Suppressor macrophage (primary cell): ENCODE measurements at regions not wholly inside any gene's neighbourhood (a gene's known extent, or its start where the extent isn't known, plus 50 kb on each side); places are given as distances from the start of the nearest gene placed in this dataset.
"Not testable (repeated sequence)": the region's sequence is repeated elsewhere in the genome, so short reads cannot be mapped to it uniquely, and the experiment has no call there.

ENCODE experiments used
- DNase-seq, 4 experiments: peaks; one replicate each; pipeline ENCODE4 v3.0.0-alpha.2; 2020 to 2022

DNA sequence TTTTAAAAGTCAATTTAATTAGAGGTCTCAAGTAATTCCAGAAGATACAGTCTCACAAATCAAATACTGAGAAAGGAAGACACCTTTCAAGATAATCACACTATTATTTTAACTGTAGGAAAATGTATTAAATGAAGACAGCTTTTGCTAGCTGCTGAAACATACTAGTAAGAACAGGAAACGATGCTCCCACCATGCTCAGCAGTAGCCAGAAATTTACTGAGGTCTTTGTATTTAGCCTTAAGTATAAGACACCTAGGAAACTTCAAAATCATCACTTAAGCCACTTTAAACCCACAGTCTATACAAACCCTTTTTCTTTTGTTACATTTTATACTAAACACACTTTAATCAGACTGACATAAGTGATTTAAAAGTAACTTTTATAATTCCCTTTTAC, 72.7 kb upstream of the NPIPB12 start:
- DNase-seq = not testable (repeated sequence)

DNA sequence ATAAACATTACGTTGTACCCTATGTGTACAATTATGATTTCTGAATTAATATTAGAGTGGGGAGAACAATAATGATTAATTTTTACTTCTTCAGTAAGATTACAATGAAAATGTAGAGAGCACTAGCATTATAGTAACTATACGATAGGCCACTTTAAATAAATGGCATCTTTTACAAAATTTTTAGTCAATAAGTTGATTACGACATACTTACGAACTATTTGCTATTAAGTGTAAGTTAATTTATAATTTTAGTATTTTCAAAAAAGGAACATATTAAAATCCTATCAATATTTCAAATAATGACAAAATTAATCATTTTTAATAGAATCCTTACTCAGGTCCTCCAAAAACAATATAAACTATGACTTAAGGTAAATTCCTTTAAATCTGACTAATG, 75.6 kb upstream of the NPIPB12 start:
- not testable (repeated sequence) for DNase-seq

DNA sequence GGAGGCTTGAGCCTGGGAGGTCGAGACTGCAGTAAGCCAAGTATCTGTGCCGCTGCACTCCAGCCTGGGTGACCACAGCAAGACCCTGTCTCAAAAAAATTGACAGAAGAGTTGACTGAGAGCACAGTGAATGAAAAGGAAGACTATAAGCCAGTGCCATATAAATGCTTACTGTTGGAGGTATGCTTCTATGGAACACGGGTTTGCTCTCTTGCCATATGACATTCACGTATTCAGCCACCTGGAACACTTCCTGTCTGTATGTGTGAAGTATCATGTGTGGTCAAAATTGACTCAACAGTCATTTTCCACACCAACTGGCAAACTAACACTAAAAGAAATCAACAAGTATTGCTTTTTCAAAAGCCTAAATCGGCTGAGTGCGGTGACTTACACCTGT, 71.1 kb upstream of the SPN start:
- DNase-seq = not testable (repeated sequence)

DNA sequence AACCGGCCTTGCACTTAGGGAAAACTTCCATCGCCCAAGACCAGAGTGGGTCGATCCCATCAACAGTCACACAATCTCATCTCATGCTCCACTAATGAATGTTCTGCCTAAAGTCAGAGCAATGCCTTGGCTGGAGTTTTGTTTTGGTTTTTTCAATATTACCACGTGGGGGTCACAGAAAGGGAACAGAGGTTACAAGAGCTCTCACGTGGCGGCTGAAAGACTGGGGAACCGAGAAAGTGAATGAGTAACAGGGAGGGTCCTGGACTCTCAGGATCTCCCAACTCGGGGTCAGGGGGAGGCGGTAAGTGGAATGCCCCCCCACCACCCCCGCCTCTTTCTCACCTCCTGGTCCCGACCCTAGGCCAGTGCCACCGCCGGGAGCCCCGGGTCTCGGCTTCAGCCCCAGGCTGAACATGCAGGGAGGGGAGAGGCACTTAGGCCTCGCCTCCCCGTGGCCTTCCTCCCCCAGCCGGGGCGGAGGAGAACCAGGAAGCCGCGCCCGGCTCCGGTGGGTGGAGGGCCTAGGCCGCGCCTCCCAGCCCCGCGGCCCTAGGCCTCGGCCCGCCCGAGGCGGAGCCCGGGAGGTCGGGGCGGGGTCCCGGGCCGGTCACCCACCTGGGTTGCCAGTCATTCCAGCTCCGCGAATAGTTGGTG, 68.7 kb upstream of the SPN start:
- DNase-seq = peak; percentile 56 to 89 (median 67)

DNA sequence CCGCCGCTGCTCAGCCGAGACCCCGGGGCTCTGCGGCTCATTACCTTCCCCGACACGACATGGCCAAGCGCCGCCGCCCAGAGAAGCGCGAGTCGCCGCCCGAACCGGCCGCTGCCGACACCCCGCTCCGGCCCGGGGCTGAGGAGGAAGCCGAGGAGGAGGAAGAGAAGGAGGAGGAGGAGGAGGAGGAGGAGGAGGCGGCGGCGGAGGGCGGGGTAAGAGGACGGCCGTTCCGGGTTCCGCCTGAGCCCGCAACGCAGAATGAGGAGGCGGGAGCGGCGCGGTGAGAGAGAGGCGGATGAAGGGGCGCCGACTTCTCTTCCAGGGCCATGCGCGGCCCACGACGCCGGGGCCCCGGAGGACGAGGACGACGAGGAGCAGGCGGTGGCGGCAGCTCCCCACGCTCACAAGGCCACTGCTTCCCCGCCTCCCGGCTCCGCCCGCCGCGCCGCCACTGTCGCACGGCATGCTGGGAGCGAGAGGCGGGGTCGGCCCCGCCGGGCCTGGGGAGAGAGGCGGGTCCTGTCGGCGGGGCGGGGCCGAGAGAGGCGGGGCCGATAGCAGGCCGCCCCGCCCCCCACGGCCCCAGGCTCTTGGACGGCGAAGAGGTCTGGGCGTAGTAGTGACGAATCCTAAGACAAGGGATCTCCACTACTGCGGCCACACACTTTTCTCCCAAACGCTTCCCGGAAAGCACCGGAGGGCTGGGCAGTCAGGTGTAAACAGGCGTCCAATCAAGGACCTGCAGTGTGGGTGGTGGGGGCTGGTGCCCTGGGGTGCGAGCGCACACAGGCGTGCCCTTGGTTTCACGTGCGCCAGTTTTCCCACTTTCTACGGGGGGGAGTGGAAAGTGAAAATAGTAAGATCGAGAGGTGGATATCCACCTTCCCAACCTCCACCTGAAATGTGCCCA, 67.9 kb upstream of the SPN start:
- peak; percentile 91 to 95 (median 92) for DNase-seq

- not testable (repeated sequence) for DNase-seq
Observed at GRCh38 chr16:29597030-29597429, 66.0 kb upstream of the SPN start.

DNA sequence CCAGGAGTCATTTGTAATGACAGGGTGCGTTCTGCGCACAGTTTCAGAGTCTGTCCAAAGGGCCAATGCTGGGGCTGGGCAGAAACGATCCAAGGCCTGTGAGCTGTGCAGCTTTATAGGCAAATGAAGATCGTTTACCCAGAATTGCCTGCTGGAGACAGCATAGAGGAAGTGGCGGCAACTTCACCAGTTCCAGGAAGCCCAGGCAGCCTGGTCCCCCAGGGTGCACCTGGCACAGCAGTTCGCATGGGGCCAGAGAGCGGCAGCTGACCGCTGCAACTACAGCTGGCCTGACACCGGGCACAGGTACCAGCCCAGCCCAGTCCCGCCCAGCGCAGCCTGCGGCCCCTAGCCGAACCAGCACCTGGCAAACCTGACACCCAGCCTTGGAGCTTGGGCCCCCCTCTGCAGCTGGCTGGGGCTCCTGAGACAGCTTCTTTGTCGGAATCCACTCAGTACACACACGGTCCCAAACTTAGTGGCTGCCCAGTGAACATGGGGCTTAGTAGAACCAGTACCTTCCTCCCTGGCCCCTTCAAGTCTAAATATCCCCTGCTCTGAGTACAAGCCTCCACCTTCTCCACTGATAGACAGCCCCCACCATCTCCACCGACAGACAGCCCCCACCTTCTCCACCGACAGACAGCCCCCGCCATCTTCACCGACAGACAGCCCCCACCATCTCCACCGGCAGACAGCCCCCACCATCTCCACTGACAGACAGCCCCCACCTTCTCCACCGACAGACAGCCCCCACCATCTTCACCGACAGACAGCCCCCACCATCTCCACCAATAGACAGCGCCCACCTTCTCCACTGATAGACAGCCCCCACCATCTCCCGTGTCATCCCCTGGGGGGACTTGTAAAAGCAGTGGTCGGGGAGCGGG, 62.7 kb upstream of the SPN start:
- peak; percentile 31 to 61 (median 46) for DNase-seq

DNA sequence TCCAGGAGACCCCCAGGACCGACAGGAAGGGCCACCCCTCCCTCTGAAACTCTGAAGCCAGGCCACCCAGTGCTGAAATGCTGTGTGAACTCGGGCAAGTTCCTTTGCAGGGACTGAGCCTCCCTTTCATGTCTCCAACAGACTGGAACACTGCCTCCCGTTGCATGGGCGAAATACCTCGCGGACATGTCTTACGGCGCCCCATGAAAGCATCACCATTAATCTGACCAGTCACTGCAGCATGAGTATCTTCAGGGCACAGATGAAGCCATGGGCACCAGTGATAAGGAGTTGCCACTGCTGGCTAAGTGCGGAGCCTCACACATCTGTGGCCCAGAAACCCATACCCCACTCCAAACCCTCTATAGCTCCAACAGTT, 60.8 kb upstream of the SPN start:
- not testable (repeated sequence) for DNase-seq

- not testable (repeated sequence) for DNase-seq
Observed at GRCh38 chr16:29602683-29603088, 60.4 kb upstream of the SPN start.

DNA sequence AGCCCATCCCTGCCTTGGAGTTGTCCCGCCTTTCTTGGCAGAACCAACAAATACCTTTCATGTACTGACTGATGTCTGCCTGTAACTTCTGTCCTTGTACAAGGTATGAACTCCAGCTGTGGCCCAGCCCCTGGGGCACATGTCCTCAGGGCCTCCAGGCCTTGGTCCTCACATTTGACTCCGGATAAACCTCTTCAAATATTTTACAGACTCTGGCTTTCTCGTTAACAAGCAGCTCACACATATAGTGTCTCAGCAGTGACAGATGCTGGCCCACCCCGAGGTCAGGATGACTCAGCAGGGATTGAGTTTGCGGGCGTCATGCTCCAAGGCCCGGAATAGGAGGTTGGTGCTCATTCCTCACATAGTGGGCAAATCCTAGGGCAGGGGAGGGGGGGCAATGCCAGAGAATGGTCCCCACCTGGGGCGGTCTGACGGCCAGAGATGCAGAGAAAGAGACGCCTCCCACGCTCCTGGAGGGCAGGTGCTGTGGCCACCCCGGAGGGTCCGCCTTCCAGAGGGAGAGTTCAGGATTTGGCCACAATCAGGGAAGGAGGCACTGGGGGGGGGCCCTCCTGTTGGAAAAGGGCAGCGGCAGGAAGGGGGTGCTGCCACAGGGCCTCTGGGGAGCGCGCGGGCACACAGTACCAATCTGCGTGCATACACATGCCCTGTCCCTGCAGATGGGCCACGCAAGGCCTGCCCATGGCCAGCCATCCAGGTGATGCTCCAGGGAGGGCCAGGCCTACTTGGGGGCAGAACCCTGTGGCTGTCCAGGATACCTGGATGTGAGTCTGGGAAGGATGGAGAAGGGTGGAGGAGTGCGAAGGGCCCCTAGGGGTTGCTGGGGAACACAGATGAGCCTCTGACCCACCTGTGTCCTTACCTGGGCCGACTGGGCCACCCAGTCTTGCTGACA, 58.2 kb upstream of the SPN start:
- peak in 3 of 4 experiments; percentile 26 to 32 (median 31) for DNase-seq

DNA sequence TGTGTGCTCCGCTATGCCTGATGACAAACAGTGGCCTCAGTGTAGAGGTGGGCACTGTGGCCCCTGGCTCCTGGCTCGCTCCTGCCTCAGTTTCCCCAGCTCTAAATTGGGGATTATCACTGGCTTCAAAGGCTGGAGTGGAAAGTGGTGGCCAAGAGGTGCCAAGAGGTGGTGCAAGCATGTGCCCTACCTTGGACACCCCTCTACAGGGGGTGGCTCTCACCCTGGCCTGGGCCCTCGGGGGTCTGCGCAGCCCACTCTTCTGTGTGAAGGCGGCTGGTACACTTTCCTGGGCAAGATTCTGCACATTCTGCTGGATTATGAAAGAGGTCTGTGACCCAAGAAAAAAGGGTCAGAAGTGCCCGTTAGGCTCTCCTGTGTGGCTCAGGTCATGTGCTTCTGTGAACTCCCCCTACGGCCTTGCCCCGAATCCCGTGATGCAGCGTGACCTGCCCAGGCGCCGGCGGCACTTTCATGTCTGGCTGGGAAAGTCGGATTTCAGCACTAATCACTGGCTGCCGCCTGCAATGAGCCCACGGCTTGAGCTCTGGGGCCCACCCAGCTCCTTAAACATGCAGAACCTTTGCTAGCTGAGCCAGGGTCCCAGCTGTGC, 57.3 kb upstream of the SPN start:
- DNase-seq = not testable (repeated sequence)

DNA sequence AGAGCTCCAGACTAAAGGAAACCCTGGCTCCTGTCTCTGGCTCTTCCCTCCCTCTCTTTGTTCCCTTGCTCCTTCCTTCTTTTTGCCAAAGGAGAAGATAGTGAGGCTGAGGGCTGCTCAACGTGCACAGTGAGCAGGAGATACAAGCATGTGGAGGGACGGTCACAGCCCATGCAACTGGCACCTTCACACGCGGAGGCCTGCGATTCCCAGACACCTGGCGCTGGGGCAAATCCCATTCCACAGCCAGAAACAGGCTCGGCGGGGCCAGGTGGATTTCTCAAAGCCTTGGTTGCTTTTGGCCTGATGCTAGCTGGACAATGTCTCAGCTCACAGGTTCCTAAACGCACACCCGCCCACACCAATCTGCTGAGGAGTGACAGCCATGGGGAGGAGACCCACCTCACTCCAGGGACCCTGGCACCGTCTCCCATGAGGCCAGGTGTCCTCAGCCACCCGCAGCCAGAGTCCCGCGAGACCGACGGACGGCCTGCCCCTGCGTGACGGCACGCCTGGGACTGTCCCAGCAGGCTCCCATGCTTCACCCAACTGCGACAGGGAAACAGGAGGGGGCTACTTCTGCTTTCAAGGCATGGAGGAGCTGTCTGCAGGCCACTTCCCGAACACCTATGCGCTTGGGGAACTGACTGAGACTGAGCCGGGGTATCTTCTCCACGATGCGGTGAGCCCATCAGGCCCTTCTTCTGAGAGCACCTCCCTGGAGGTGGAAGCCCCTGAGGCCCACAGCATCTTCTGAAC, 56.2 kb upstream of the SPN start:
- not testable (repeated sequence) for DNase-seq

DNA sequence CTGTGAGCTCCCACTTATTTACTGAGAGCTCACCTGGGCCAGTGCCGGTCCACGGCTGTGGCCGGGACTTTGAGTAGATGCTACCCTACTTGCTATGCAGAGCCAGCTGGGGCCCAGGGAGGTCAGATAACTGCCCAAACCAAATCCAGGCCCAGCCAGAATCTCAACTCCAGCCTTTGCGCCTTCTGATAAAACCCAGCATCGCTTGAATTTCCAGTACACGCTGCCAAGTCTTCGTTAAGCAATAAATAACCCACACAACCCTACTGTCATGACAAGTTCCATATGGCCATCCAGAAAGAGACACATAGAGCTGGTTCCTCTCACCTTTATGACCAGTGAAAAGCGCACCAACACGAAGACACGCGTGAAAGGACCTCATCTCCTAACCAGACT, 55.6 kb upstream of the SPN start:
- DNase-seq = not testable (repeated sequence)

- DNase-seq = peak in 1 of 4 experiments; percentile 20
Observed at GRCh38 chr16:29612381-29613306, 50.4 kb upstream of the SPN start.
